ENCODE measurements at regions not wholly inside any gene's neighbourhood (a gene's known extent, or its start where the extent isn't known, plus 50 kb on each side); places are given as distances from the start of the nearest gene placed in this dataset.

GRCh38 chr1:238404481-238404880 is 513.8 kb upstream of the ZP4 start:
- no peak for TF ChIP-seq CTCF (IDR thresholded peaks at IDR 0.05; ENCODE audit: low read length)
- no peak for TF ChIP-seq EZH2 (optimal IDR thresholded peaks at IDR 0.05; ENCODE audit: low read depth, low read length)

Data from MM.1S (cell line).